ENCODE measurements at regions not wholly inside any gene's neighbourhood (a gene's known extent, or its start where the extent isn't known, plus 50 kb on each side); places are given as distances from the start of the nearest gene placed in this dataset.
"Not testable (repeated sequence)": the region's sequence is repeated elsewhere in the genome, so short reads cannot be mapped to it uniquely, and the experiment has no call there.

GRCh38 chr6:168193816-168194721 is 115.1 kb upstream of the FRMD1 start:
- DNase-seq = no peak

GRCh38 chr6:168192901-168193815 is 114.1 kb upstream of the FRMD1 start:
- no peak for DNase-seq

- no peak for DNase-seq
These were observed 113.3 kb upstream of the FRMD1 start for GRCh38 chr6:168192195-168192900.

- DNase-seq = no peak
These were observed 111.8 kb upstream of the FRMD1 start for GRCh38 chr6:168190646-168191443.

GRCh38 chr6:168190014-168190405 is 111.0 kb upstream of the FRMD1 start:
- DNase-seq = no peak

GRCh38 chr6:168189200-168190013 is 110.4 kb upstream of the FRMD1 start:
- DNase-seq = no peak

GRCh38 chr6:168188369-168189199 is 109.6 kb upstream of the FRMD1 start:
- DNase-seq = no peak

- DNase-seq = no peak
These were observed 107.4 kb upstream of the FRMD1 start for GRCh38 chr6:168186438-168186837.

GRCh38 chr6:168186018-168186417 is 107.0 kb upstream of the FRMD1 start:
- DNase-seq = not testable (repeated sequence)

- no peak for DNase-seq
These were observed 105.7 kb upstream of the FRMD1 start for GRCh38 chr6:168184701-168185100.

GRCh38 chr6:168183613-168183970 is 104.6 kb upstream of the FRMD1 start:
- DNase-seq = no peak

- no peak for DNase-seq
These were observed 104.0 kb upstream of the FRMD1 start for GRCh38 chr6:168182908-168183612.

GRCh38 chr6:168182366-168182765 is 103.4 kb upstream of the FRMD1 start:
- DNase-seq = no peak

- DNase-seq = no peak
These were observed 102.9 kb upstream of the FRMD1 start for GRCh38 chr6:168181876-168182275.

- DNase-seq = no peak
These were observed 102.3 kb upstream of the FRMD1 start for GRCh38 chr6:168181316-168181715.

GRCh38 chr6:168180548-168181011 is 101.6 kb upstream of the FRMD1 start:
- DNase-seq = no peak

- no peak for DNase-seq
These were observed 100.8 kb upstream of the FRMD1 start for GRCh38 chr6:168179702-168180382.

- DNase-seq = no peak
These were observed 100.1 kb upstream of the FRMD1 start for GRCh38 chr6:168179133-168179532.

Measured in muscle of arm (tissue), 1 donor.